ENCODE measurements at regions not wholly inside any gene's neighbourhood (a gene's known extent, or its start where the extent isn't known, plus 50 kb on each side); places are given as distances from the start of the nearest gene placed in this dataset.

DNA sequence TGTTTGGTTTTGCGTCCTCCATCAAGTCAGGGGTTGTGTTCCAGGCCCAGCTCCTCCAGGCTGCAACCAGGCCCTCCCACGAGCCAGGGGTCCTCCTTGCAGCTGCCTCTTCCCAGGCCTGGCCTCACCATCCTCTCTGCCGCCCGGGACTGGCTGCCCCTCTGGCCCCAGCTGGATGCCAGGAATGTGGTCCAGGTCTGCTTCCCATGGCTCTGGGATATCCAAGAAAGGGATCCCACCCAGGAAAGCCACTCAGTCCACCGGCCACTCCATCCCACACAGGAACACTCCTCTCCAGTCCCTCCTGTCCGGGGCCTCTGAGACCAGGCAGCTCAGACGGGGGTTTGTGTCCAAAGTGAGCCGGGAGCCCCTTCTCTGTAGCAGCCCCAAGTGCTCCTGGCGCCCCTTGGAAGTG is 336.4 kb downstream of the BRD1 start:
- Histone ChIP-seq H3K9ac (ENCODE audit: low read depth in 1 of 2, low read length in 2 of 2) (no peak overlapping the region), H3K4me3 (ENCODE audit: low read depth in 1 of 2, low read length in 2 of 2) (no peak overlapping the region), H3K4me1 (ENCODE audit: control insufficient read depth in 1 of 2, insufficient read depth in 2 of 2, low read length in 2 of 2) (no peaks in the 10 kb centered on the region), H3K27ac (ENCODE audit: low read depth, low read length) (no peak overlapping the region), H3K36me3 (ENCODE audit: control insufficient read depth in 1 of 2, insufficient read depth in 2 of 2, low read length in 2 of 2) (no peaks in the 10 kb centered on the region), H3K9me3 (ENCODE audit: control insufficient read depth in 1 of 2, low read length in 2 of 2) (no peaks in the 10 kb centered on the region), H3K27me3 (ENCODE audit: control insufficient read depth in 1 of 2, insufficient read depth in 2 of 2, low read length in 2 of 2) (no peaks in the 10 kb centered on the region)

DNA sequence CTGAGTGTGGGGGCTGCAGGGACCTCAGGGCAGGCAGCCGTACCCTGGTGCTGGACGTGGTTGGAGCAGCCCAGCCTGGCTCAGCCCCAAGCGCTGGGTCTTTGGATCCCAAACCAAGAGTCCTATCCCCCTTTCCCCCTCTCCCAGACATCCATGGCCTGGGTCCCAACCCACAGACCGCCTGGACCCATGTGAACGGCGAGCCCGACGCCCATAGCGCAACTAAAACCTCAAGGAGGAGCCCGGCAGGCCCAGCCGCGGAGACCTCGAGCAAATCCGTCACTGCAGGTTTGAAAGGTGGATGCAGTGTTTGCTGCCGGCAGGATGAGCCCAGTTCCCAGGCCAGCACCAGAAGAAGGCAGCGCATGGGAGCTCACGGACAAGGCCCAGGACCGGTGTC is 337.0 kb downstream of the BRD1 start:
- H3K27ac ChIP-seq (ENCODE audit: low read depth, low read length), result no peak overlapping the region
- H3K9ac ChIP-seq (ENCODE audit: low read depth in 1 of 2, low read length in 2 of 2), result no peak overlapping the region
- no peaks in the 10 kb centered on the region for H3K9me3 ChIP-seq (ENCODE audit: control insufficient read depth in 1 of 2, low read length in 2 of 2)
- no peaks in the 10 kb centered on the region for H3K4me1 ChIP-seq (ENCODE audit: control insufficient read depth in 1 of 2, insufficient read depth in 2 of 2, low read length in 2 of 2)
- no peaks in the 10 kb centered on the region for H3K27me3 ChIP-seq (ENCODE audit: control insufficient read depth in 1 of 2, insufficient read depth in 2 of 2, low read length in 2 of 2)
- H3K4me3 ChIP-seq (ENCODE audit: low read depth in 1 of 2, low read length in 2 of 2), result no peak overlapping the region
- no peaks in the 10 kb centered on the region for H3K36me3 ChIP-seq (ENCODE audit: control insufficient read depth in 1 of 2, insufficient read depth in 2 of 2, low read length in 2 of 2)

DNA sequence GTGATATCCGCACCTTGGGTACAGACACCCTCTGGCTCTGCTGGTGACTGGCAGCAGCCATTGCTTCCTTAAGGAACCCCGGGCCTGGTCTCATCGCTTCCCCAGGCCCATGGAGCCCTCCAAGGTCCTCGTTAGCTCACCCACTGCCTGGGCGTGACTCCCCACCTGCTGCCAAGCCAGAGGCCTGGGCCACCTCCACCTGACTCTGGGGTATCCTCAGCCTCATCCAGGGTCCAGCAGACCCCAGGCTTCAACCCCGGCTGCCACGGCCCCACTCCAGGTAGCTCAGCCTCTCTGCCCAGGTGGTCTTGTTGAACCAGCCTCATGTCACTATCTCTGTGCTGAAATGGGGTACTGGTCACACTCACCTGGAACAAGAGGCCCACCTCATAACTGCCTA is 337.9 kb downstream of the BRD1 start:
- no peaks in the 10 kb centered on the region for H3K36me3 ChIP-seq (ENCODE audit: control insufficient read depth in 1 of 2, insufficient read depth in 2 of 2, low read length in 2 of 2)
- H3K27me3 ChIP-seq (ENCODE audit: control insufficient read depth in 1 of 2, insufficient read depth in 2 of 2, low read length in 2 of 2), result no peaks in the 10 kb centered on the region
- no peaks in the 10 kb centered on the region for H3K4me1 ChIP-seq (ENCODE audit: control insufficient read depth in 1 of 2, insufficient read depth in 2 of 2, low read length in 2 of 2)
- no peak overlapping the region for H3K27ac ChIP-seq (ENCODE audit: low read depth, low read length)
- no peak overlapping the region for H3K4me3 ChIP-seq (ENCODE audit: low read depth in 1 of 2, low read length in 2 of 2)
- H3K9ac ChIP-seq (ENCODE audit: low read depth in 1 of 2, low read length in 2 of 2), result no peak overlapping the region
- no peaks in the 10 kb centered on the region for H3K9me3 ChIP-seq (ENCODE audit: control insufficient read depth in 1 of 2, low read length in 2 of 2)

DNA sequence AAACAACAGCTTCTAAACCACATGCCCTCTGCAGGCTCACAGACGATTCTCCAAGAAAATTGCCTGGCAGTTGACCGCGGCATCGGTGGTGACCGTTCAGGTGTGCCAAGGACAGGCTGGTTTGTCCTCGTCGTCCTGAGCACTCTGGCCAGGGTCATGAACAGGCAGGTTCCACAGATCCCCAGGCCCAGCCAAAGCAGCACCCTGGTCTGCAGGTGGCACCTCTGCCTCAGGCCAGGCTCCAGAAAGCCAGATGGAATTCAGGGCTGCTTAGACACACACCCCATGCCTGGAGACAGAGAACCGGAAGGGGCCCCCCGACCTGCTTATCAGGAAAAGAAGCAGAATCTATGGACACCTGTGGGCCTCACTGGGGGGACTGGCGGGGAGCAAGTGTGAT is 338.7 kb downstream of the BRD1 start:
- Histone ChIP-seq H3K9me3 (ENCODE audit: control insufficient read depth in 1 of 2, low read length in 2 of 2) (no peaks in the 10 kb centered on the region), H3K27me3 (ENCODE audit: control insufficient read depth in 1 of 2, insufficient read depth in 2 of 2, low read length in 2 of 2) (no peaks in the 10 kb centered on the region), H3K4me3 (ENCODE audit: low read depth in 1 of 2, low read length in 2 of 2) (no peak overlapping the region), H3K9ac (ENCODE audit: low read depth in 1 of 2, low read length in 2 of 2) (no peak overlapping the region), H3K4me1 (ENCODE audit: control insufficient read depth in 1 of 2, insufficient read depth in 2 of 2, low read length in 2 of 2) (no peaks in the 10 kb centered on the region), H3K36me3 (ENCODE audit: control insufficient read depth in 1 of 2, insufficient read depth in 2 of 2, low read length in 2 of 2) (no peaks in the 10 kb centered on the region), H3K27ac (ENCODE audit: low read depth, low read length) (no peak overlapping the region)

DNA sequence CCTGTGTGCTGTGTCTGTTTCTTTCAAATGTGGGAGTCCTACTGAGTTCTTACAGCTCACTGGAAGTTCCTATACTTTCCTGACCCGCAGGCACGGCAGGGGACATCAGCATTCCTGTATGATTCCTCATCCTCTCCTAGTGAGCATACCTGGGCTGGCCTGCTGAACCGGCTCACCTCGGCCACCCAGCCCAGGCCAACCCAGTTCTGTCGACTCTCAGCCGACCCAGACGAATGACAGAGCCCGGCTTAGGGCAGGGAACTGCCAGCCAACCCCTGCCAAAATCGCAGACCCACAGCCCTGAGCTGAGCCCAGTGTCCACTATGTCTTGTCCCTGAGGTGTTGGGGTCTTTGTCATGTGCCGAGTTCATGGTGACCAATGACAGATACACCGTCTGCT is 339.7 kb downstream of the BRD1 start:
- peaks cover 3 to 4% of the 10 kb centered on the region in 2 donors for H3K27me3 ChIP-seq (ENCODE audit: control insufficient read depth in 1 of 2, insufficient read depth in 2 of 2, low read length in 2 of 2)
- H3K4me3 ChIP-seq (ENCODE audit: low read depth in 1 of 2, low read length in 2 of 2), result no peak overlapping the region

DNA sequence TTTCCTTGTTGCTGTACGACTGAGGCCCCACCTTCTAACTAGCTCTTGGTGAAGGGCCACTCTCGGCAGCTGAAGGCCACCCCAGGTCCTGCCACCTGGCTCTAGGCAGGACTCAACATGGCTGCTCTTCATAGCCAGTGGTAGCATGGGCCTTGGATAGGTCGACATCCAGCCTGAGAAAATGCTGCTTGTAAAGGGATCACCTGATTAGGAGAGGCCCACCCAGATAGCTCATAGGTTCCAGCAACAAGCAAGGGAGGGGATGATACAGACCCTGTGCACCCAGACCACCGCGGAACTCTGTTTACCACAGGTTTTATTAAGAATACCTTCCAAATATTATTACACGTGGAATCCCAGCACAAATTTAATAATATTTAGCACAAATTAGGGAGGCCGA is 341.4 kb downstream of the BRD1 start:
- peaks cover 8 to 20% of the 10 kb centered on the region in 2 donors for H3K27me3 ChIP-seq (ENCODE audit: control insufficient read depth in 1 of 2, insufficient read depth in 2 of 2, low read length in 2 of 2)
- no peak overlapping the region for H3K4me3 ChIP-seq (ENCODE audit: low read depth in 1 of 2, low read length in 2 of 2)
- H3K9ac ChIP-seq (ENCODE audit: low read depth in 1 of 2, low read length in 2 of 2), result no peak overlapping the region
- no peaks in the 10 kb centered on the region for H3K4me1 ChIP-seq (ENCODE audit: control insufficient read depth in 1 of 2, insufficient read depth in 2 of 2, low read length in 2 of 2)
- no peaks in the 10 kb centered on the region for H3K9me3 ChIP-seq (ENCODE audit: control insufficient read depth in 1 of 2, low read length in 2 of 2)
- H3K27ac ChIP-seq (ENCODE audit: low read depth, low read length), result no peak overlapping the region
- no peaks in the 10 kb centered on the region for H3K36me3 ChIP-seq (ENCODE audit: control insufficient read depth in 1 of 2, insufficient read depth in 2 of 2, low read length in 2 of 2)

More for the DNA sequence above, 339.7 kb downstream of the BRD1 start:
- no peak overlapping the region for H3K27ac ChIP-seq (ENCODE audit: low read depth, low read length)
- no peaks in the 10 kb centered on the region for H3K9me3 ChIP-seq (ENCODE audit: control insufficient read depth in 1 of 2, low read length in 2 of 2)
- H3K4me1 ChIP-seq (ENCODE audit: control insufficient read depth in 1 of 2, insufficient read depth in 2 of 2, low read length in 2 of 2), result no peaks in the 10 kb centered on the region
- no peaks in the 10 kb centered on the region for H3K36me3 ChIP-seq (ENCODE audit: control insufficient read depth in 1 of 2, insufficient read depth in 2 of 2, low read length in 2 of 2)
- no peak overlapping the region for H3K9ac ChIP-seq (ENCODE audit: low read depth in 1 of 2, low read length in 2 of 2)

DNA sequence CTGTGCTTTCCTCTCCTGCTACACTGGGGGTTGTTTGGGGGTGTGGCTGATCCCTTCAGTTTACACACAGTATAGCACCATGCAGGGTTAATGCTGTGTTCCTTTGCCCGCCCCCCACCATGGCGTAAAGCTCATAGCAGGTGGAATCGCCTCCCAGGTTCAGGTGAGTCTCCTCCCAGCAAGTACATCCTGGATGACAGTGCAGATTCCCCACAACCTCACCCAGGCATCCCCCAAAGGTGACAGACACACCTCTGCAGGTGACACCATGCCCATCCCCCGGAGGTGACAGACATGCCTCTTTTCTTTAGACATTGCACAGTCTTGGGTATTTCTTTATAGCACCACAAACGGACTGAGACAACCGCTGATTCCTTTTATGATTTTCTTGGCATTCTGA is 343.7 kb downstream of the BRD1 start:
- H3K4me3 ChIP-seq (ENCODE audit: low read depth in 1 of 2, low read length in 2 of 2), result no peak overlapping the region
- H3K4me1 ChIP-seq (ENCODE audit: control insufficient read depth in 1 of 2, insufficient read depth in 2 of 2, low read length in 2 of 2), result no peaks in the 10 kb centered on the region
- no peak overlapping the region for H3K27ac ChIP-seq (ENCODE audit: low read depth, low read length)
- H3K27me3 ChIP-seq (ENCODE audit: control insufficient read depth in 1 of 2, insufficient read depth in 2 of 2, low read length in 2 of 2), result peaks cover 8 to 20% of the 10 kb centered on the region in 2 donors
- H3K9ac ChIP-seq (ENCODE audit: low read depth in 1 of 2, low read length in 2 of 2), result no peak overlapping the region
- H3K36me3 ChIP-seq (ENCODE audit: control insufficient read depth in 1 of 2, insufficient read depth in 2 of 2, low read length in 2 of 2), result no peaks in the 10 kb centered on the region
- H3K9me3 ChIP-seq (ENCODE audit: control insufficient read depth in 1 of 2, low read length in 2 of 2), result no peaks in the 10 kb centered on the region

DNA sequence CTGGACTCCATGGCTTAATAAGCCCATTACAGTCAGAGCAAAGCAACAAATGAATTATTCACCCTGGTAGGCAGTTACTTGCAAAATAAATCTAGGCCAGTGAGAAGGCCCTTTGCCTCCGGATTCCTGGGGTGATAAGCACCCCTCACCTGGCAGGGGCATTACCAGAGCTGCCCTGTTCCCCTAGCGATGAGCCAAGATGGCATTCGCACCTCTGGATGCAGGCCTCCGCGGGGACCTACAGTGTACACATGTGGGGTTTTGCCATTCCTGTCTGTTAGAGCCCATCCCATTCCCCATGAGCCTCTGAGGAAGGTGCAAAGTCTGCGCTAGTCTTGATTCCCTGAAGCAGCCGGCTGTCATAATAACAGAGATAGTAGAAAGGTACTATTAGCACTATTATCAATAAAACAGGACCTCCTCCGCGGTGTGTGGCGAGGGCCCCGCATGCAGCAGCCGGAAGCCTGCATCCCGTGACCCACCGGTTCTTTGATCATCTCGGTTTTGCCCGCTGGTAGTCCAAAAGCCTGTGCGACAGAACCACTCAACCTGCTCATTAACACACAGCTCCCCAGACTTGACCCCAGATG is 344.3 kb downstream of the BRD1 start:
- Histone ChIP-seq H3K9ac (ENCODE audit: low read depth in 1 of 2, low read length in 2 of 2) (no peak overlapping the region), H3K4me1 (ENCODE audit: control insufficient read depth in 1 of 2, insufficient read depth in 2 of 2, low read length in 2 of 2) (no peaks in the 10 kb centered on the region), H3K27ac (ENCODE audit: low read depth, low read length) (no peak overlapping the region), H3K4me3 (ENCODE audit: low read depth in 1 of 2, low read length in 2 of 2) (no peak overlapping the region), H3K36me3 (ENCODE audit: control insufficient read depth in 1 of 2, insufficient read depth in 2 of 2, low read length in 2 of 2) (no peaks in the 10 kb centered on the region), H3K9me3 (ENCODE audit: control insufficient read depth in 1 of 2, low read length in 2 of 2) (no peaks in the 10 kb centered on the region), H3K27me3 (ENCODE audit: control insufficient read depth in 1 of 2, insufficient read depth in 2 of 2, low read length in 2 of 2) (peaks cover 8 to 20% of the 10 kb centered on the region in 2 donors)

DNA sequence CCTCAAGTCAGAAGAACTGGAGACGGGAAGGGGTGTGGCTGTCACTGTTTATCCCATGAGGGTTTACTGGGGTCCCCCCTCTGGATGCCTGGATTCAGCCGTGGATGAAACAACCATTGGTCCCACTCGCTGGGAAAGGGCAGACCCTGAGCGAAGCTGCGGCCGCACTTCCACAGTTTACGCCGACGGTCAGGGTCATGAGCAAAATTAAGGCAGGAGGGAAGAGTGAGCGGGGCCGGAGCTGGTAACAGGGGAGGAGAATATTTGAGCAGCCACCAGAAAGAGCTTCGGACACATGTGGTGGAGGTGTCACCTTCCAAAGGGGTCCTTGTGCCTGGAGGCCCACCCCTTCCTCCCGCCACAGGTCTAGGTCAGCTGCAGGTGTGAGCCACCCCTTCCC is 344.9 kb downstream of the BRD1 start:
- Histone ChIP-seq H3K9ac (ENCODE audit: low read depth in 1 of 2, low read length in 2 of 2) (no peak overlapping the region), H3K27me3 (ENCODE audit: control insufficient read depth in 1 of 2, insufficient read depth in 2 of 2, low read length in 2 of 2) (peaks cover 8 to 20% of the 10 kb centered on the region in 2 donors), H3K4me1 (ENCODE audit: control insufficient read depth in 1 of 2, insufficient read depth in 2 of 2, low read length in 2 of 2) (no peaks in the 10 kb centered on the region), H3K27ac (ENCODE audit: low read depth, low read length) (no peak overlapping the region), H3K36me3 (ENCODE audit: control insufficient read depth in 1 of 2, insufficient read depth in 2 of 2, low read length in 2 of 2) (no peaks in the 10 kb centered on the region), H3K4me3 (ENCODE audit: low read depth in 1 of 2, low read length in 2 of 2) (no peak overlapping the region), H3K9me3 (ENCODE audit: control insufficient read depth in 1 of 2, low read length in 2 of 2) (no peaks in the 10 kb centered on the region)

DNA sequence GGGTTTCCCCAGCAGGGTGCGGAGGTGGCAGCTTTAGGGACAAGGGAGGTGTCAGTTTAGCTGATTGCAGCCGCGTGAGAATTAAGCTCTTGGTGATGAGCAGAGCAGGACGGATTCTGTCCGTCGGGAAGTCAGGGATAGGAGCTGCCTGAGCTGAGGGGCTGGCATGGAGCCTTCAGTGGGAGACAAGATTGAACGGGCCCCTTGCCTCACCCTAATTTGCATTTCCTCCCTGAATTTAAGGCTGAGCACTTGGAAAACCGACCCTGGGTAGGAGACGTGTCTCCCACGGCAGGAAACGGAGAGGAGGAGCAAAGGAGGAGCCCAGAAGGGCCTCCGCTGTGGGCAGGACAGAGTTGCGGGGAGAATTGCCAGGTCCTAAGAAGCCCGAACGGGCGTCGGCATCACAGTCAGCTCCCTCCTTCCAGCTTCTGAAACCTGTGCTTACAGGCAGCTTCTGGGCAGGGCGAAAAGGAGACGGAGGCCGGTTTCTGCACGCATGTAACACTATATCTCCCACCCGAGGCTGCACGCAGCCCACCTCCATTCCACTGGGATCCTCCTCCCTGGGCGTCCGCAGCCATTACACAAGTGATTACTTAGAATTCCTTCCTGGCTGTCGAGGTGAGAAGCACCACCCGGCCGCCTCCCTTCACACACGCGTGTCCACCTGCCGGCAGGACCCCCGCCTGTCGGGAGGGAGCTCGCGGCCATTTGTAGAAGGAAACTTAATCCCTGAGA is 345.8 kb downstream of the BRD1 start:
- no peak overlapping the region for H3K9ac ChIP-seq (ENCODE audit: low read depth in 1 of 2, low read length in 2 of 2)
- H3K4me3 ChIP-seq (ENCODE audit: low read depth in 1 of 2, low read length in 2 of 2), result no peak overlapping the region
- H3K4me1 ChIP-seq (ENCODE audit: control insufficient read depth in 1 of 2, insufficient read depth in 2 of 2, low read length in 2 of 2), result no peaks in the 10 kb centered on the region
- no peaks in the 10 kb centered on the region for H3K36me3 ChIP-seq (ENCODE audit: control insufficient read depth in 1 of 2, insufficient read depth in 2 of 2, low read length in 2 of 2)
- no peaks in the 10 kb centered on the region for H3K9me3 ChIP-seq (ENCODE audit: control insufficient read depth in 1 of 2, low read length in 2 of 2)
- peaks cover 8 to 20% of the 10 kb centered on the region in 2 donors for H3K27me3 ChIP-seq (ENCODE audit: control insufficient read depth in 1 of 2, insufficient read depth in 2 of 2, low read length in 2 of 2)
- no peak overlapping the region for H3K27ac ChIP-seq (ENCODE audit: low read depth, low read length)

Data from duodenal mucosa (tissue), 2 donors.